ENCODE measurements at regions not wholly inside any gene's neighbourhood (a gene's known extent, or its start where the extent isn't known, plus 50 kb on each side); places are given as distances from the start of the nearest gene placed in this dataset.

DNA sequence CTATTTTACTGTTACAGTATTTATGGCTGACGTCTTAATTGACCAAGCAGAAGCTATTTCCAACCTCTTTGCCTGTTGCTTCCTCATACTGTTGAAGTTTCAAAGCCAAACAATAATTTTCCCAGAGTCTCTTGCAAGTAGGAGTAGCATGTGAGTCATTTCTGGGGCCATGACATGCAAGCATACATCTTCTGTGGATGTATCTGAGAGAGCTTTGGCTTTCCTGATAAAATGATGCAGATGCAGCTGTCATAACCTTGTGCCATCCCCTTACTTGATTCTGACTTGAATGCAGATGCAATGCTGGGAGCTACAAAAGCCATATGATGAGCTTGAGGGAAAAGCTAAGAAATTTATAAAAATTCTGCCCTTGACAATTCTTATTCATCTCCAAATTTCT lies 243.1 kb upstream of the TENM4 start:
- TF ChIP-seq, protein P1, sequence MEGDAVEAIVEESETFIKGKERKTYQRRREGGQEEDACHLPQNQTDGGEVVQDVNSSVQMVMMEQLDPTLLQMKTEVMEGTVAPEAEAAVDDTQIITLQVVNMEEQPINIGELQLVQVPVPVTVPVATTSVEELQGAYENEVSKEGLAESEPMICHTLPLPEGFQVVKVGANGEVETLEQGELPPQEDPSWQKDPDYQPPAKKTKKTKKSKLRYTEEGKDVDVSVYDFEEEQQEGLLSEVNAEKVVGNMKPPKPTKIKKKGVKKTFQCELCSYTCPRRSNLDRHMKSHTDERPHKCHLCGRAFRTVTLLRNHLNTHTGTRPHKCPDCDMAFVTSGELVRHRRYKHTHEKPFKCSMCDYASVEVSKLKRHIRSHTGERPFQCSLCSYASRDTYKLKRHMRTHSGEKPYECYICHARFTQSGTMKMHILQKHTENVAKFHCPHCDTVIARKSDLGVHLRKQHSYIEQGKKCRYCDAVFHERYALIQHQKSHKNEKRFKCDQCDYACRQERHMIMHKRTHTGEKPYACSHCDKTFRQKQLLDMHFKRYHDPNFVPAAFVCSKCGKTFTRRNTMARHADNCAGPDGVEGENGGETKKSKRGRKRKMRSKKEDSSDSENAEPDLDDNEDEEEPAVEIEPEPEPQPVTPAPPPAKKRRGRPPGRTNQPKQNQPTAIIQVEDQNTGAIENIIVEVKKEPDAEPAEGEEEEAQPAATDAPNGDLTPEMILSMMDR (IDR thresholded peaks at IDR 0.05) = no peak
- TF ChIP-seq EZH2 (IDR thresholded peaks at IDR 0.05) = no peak
- TF ChIP-seq EZH2phosphoT487 (IDR thresholded peaks at IDR 0.05) = no peak

All from neural progenitor cell (in vitro differentiated cells).